SIG-M5 treated with dmso at 0.1 percent for 504 hours (cell line): ENCODE measurements at regions not wholly inside any gene's neighbourhood (a gene's known extent, or its start where the extent isn't known, plus 50 kb on each side); places are given as distances from the start of the nearest gene placed in this dataset.

Experiments
- DNase-seq: peaks from one replicate; lab custom pipeline; 2025; ENCODE audit not compliant: unreplicated experiment; lab: John Stamatoyannopoulos, UW

DNA sequence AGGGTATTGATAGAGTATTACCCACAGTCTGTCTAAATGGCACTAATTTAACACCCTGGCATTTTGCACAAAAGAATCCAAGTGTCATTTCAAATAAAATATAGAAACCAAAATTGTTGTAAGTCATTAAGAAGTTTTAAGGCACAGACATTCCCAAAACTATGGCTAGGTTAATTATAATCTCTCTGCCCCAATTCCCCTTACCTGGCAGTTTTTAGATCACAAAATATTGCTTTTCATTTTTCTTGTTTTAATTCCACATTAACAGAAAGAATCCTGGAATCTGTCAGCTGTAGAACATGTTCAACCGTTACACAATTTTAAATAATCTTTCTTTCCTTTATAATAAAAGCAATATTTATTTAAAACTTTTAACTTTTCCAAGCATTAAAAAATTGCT lies 56.1 kb upstream of the PALS2 start:
- no peak for DNase-seq

DNA sequence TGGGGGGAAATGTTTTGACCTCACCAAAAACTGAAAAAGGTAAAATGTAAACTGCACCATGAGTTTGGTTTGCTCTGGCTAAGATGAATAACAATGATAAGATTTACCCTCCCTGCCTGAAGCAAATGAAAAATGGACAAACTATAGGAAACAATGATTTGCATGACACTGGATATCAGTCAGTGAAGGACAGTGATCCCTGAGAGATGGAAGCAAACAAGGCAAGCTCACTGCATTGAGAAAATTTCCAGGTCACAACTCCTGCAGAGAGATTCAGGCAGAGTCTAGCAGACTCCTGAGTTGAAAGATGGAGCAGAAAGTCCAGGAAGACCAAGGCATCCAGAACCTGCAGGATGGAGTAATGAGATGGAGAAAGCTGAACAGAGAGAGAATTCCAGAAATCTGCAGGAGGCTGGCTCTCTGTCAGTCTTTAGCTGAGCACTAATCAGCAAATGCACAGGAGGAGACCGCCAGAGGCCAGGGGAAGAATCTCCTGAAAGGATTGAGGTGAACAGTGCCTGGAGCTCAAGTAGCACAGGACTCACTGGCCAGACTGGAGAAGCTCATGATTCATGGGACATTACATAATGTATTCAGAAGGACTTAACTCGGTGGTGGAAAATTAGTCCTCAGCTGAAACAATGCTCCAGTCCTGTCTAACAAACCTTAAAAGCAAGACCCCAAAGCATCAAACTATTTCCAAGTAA lies 51.2 kb upstream of the PALS2 start:
- DNase-seq = no peak
